Cardiac septum (tissue), 1 donor: ENCODE measurements at regions not wholly inside any gene's neighbourhood (a gene's known extent, or its start where the extent isn't known, plus 50 kb on each side); places are given as distances from the start of the nearest gene placed in this dataset.
"Not testable (repeated sequence)": the region's sequence is repeated elsewhere in the genome, so short reads cannot be mapped to it uniquely, and the experiment has no call there.

Experiments used
- DNase-seq: peaks from one replicate; pipeline ENCODE4 v3.0.0-alpha.2; 2020; ENCODE audit warnings: low spot score
- intact Hi-C: fragments of 100-400 bp; cut with DNase I; formaldehyde crosslinking; loops from one replicate; pipeline ENCODE4 v1.14.0; 2022
- donor health status: DM: no; HTN: no; CAD: no.

- intact Hi-C loops, DNase-seq: not testable (repeated sequence)
Observed at GRCh38 chr16:88271296-88271695, 111.5 kb upstream of the ZNF469 start.

DNA sequence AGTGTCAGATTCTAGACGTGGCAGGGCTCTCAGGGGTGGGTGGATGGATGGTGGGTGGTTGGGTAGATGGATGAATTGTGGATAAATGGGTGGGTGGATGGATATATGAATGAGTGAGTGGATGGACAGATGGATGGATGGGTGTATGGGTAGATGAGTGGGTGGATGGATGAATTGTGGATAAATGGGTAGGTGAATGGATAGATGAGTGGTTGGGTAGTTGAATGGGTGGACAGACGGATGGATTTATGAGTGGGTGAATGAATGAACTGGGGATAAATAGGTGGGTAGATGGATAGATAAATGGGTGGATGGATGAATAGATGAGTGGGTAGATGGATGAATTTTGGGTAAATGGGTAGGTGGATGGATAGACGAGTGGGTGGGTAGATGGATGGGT is 111.0 kb upstream of the ZNF469 start:
- intact Hi-C loops, DNase-seq: not testable (repeated sequence)

GRCh38 chr16:88272437-88272836 is 110.3 kb upstream of the ZNF469 start:
- intact Hi-C loops, DNase-seq: not testable (repeated sequence)

GRCh38 chr16:88274126-88274750 is 108.5 kb upstream of the ZNF469 start:
- intact Hi-C loops, DNase-seq: not testable (repeated sequence)

DNA sequence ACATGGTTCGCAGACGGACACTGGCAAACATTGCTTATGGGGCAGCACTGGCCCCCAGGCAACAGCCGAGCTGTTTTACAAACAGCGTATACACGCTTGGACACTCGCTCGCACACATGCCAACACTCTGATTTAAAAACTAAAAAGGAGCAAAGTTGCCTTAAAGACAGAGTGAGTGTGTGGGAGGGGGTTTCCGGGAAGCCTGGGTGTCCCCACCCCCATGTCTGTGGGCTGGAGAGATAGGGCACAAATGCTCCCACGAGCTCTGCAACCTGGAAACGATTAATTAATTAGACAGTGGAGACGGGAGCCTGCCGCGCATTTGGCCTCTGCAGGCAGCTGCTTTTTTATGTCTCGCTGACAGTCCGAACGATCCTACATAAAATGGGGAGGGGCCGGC is 107.9 kb upstream of the ZNF469 start:
- no peak for DNase-seq
- intact Hi-C loops, result no loop called here

DNA sequence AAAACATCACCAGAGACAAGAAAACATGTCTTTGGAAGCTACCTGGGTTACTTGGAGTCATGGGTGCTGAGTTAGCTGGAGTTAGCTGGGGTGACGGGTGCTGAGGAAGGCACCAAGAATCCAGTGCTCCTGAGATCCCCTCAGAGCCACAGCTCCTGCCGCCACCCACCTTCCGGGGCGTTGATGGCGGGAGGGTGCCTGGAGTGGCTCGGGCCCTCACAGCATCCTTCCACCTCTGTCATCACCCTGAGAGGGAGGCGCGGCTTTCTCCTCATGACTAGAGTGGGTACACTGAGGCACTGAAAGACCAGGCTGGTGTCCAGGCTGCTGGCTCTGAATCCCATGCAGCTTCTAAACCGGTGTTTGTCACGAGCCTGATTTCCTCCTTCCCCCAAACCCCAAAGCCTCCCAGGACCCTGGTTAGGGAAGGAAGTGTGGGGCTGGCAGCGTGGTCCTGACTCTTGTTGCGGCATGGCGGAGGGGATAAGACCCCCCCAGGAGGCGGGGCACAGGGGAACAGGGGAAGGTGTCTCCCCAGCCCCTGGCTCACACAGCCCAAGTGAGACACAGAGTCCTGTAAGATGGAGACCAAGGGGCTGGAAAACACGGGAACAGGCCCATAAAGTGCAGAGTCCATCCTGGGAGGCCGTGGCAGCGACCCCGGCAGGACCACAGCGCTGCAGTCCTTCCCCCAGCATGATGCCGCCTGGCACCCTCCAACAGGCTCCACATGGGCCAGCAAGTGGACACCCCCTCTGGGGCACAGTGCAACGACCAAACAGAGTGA is 107.2 kb upstream of the ZNF469 start:
- DNase-seq, intact Hi-C loops: not testable (repeated sequence)

DNA sequence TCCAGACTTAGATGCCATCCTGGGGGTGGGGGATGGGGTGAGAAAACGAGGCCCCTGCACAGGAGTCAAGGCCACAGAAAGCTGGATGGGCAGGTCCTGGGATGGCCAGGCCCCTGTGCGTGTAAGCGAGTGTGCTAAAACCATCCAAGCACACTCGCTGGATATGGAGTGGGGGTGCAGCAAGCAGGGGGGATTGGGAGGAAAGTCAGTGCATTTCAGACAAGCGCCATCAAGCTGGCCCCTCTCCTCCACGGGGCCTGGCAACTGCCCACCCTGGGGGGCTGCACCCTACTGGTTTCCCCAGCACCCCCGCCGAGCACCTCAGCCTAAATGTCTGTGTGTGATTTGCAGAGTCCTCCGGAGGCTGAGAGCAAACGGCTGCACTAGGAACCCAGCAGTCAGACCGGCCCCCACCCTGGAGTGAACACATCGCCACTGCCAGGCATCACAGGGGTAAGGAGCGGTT is 106.6 kb upstream of the ZNF469 start:
- intact Hi-C loops, DNase-seq: not testable (repeated sequence)

DNA sequence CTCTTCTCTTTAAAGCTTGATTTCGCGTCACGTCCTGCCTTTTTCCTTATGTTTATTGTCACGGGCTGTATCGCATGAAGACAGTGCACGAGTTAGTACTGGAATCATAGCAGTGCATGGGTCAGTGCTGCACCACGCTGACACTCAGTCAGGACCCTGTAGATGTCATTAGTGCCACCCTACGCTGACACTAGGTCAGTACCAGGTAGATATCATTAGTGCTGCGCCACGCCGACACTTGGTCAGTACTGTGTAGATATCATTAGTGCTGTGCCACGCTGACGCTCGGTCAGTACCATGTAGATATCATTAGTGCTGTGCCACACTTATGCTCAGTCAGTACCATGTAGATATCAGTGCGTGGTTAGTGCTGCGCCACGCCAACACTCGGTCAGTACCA is 106.2 kb upstream of the ZNF469 start:
- intact Hi-C loops, result no loop called here

GRCh38 chr16:88279998-88280397 is 102.8 kb upstream of the ZNF469 start:
- intact Hi-C loops, result no loop called here
- DNase-seq, result no peak

More for the DNA sequence above, 106.2 kb upstream of the ZNF469 start:
- DNase-seq, result no peak

DNA sequence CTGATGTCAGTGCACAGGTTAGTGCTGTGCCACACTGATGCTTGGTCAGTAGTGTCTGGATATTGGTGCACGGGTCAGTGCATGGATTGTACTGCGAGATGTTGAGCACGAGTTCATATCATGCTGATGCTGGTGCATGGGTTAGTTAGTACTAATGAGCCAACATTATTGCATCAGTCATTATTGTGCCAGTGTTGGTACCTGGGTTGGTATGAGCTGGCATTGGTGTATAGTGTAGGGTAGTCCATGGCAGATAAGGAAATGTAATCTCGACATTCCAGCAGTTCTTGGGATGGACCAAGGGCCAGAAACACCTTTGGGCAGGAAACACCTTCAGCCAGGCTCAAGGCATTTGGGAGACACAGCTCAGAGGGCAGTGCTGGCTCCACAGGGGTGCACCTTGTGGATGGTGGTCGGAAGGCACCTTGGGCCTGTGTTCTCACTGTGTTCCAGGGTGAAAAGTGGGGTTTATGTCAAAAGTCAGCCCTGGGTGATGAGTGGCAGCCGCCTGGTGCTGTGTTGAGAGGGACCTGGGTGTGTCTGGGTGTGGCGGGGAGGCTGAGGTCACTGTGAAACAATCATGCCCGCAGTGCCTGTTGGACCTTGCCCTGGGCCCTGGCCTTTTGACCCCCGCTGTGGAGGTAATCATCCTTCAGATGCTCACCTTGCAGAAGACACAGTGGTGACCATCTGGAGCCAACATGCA is 100.7 kb upstream of the ZNF469 start:
- intact Hi-C loops, result no loop called here
- no peak for DNase-seq

- DNase-seq, result no peak
- intact Hi-C loops, result no loop called here
Observed at GRCh38 chr16:88282564-88283395, 100.0 kb upstream of the ZNF469 start.

- no peak for DNase-seq
- intact Hi-C loops, result no loop called here
Observed at GRCh38 chr16:88283596-88283995, 99.2 kb upstream of the ZNF469 start.

- intact Hi-C loops, result no loop called here
- no peak for DNase-seq
Observed at GRCh38 chr16:88284101-88284500, 98.7 kb upstream of the ZNF469 start.

- intact Hi-C loops, result no loop called here
- no peak for DNase-seq
Observed at GRCh38 chr16:88284626-88285513, 97.9 kb upstream of the ZNF469 start.

- intact Hi-C loops, result no loop called here
- DNase-seq, result no peak
Observed at GRCh38 chr16:88285514-88285822, 97.3 kb upstream of the ZNF469 start.

DNA sequence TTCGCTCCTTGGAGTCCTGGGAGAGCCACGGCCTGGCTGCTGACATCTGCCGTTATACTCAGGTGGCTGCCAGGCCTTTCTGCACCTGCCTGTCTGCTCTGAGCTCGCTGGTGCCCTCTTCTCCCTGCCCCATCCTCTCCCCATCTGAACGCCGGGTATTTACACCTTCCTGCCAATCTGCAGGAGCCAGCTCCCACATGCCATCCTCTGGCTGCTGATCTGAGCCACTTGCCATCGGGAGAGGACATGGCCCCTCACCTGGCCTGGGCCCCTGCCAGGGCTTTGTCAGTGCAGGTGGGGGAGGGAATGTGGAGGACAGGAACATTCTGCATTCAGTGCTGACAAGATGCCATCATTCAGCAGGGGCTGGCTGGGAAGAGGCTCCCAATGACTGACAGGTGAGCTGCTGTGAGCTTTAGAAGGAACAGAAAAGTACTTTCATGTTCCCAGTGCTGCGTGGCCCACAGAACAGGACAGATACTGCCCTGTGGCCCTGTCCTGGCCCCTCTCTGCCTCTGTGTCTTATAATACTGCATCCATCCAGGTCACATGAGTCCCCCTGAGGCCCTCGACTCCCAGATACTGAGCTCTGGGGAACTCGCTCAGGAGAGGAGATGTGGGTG is 96.3 kb upstream of the ZNF469 start:
- intact Hi-C loops, result no loop called here
- DNase-seq, result no peak

DNA sequence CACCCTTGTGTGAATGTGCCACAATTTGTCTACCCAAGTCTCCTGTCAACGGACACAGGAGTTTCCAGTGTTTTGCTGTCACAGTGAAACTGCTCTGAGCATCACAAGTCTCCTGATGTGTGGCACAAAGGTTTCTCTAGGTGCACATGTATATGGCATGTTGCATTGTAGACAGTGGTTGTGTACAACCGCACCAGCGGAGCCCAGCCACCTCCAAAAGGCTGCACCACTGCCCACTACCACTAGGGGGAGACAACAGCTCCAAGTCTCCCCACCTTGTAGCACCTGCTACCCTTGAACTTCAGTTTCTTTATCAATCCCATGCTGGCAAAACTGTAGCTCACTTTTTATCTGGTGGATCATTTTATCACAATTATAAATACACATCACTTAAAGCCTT is 95.5 kb upstream of the ZNF469 start:
- intact Hi-C loops, result no loop called here
- no peak for DNase-seq

DNA sequence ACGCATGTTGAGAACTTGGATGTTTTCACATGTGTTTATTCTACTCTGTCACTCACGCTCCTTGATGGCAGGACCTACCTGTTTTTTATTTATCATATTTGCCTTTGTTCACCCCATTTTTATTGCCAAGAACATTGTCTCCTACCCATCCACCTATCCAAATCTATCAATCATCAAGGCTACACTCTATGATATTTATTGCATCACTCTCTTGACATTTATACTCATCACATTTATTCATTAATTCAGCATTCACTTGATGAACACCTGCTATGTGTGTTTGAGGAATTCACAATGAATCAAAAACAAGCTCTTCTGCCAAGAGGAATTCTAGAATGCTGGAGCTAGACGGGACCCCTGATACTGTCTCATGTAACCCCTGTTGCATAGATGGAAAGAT is 94.5 kb upstream of the ZNF469 start:
- DNase-seq, result no peak
- intact Hi-C loops, result no loop called here
